CD14-positive monocyte (primary cell): ENCODE measurements at regions not wholly inside any gene's neighbourhood (a gene's known extent, or its start where the extent isn't known, plus 50 kb on each side); places are given as distances from the start of the nearest gene placed in this dataset.
"Not testable (repeated sequence)": the region's sequence is repeated elsewhere in the genome, so short reads cannot be mapped to it uniquely, and the experiment has no call there.

Source experiments
- DNase-seq, 3 donors: peaks; one replicate each; pipeline ENCODE4 v3.0.0-alpha.2; 2011 to 2022
- H2AFZ ChIP-seq: 2 replicates; pipeline ENCODE4 v1.6.0; 2012; ENCODE audit warnings: mild to moderate bottlenecking, low read depth, low read length, inconsistent platforms; ENCODE audit not compliant: insufficient read depth, poor library complexity, severe bottlenecking
- H3K27ac ChIP-seq, 2 donors: 1 replicate in 1 of 2; 2 replicates in 1 of 2; pipeline ENCODE4 v1.5.1; 2012 to 2013; ENCODE audit warnings: low read length in 2 of 2, control low read depth in 1 of 2, inconsistent platforms in 1 of 2, low read depth in 1 of 2, mild to moderate bottlenecking in 1 of 2
- H3K27me3 ChIP-seq, 2 donors: one replicate each; pipeline versions ENCODE4 v1.6.0 to v1.6.1; 2011 to 2013; ENCODE audit warnings: low read length in 2 of 2; ENCODE audit not compliant: control insufficient read depth in 2 of 2, insufficient read depth in 2 of 2
- H3K36me3 ChIP-seq, 2 donors: replicated peaks in 1 of 2; 1 replicate in 1 of 2; 2 replicates in 1 of 2; pipeline versions ENCODE4 v1.5.1 to v1.6.1; 2012 to 2013; ENCODE audit warnings: low read length in 2 of 2, control low read depth in 1 of 2, inconsistent platforms in 1 of 2, mild to moderate bottlenecking in 1 of 2; ENCODE audit not compliant: insufficient read depth in 2 of 2, control insufficient read depth in 1 of 2
- H3K4me1 ChIP-seq, 2 donors: 1 replicate in 1 of 2; 2 replicates in 1 of 2; pipeline versions ENCODE4 v1.5.1 to v1.6.1; 2012 to 2013; ENCODE audit warnings: low read length in 2 of 2, control low read depth in 1 of 2, inconsistent platforms in 1 of 2, mild to moderate bottlenecking in 1 of 2, moderate library complexity in 1 of 2; ENCODE audit not compliant: insufficient read depth in 2 of 2, control insufficient read depth in 1 of 2
- H3K4me2 ChIP-seq: replicated peaks from 2 replicates; pipeline ENCODE3; 2012; ENCODE audit warnings: low read length, moderate library complexity, mild to moderate bottlenecking; ENCODE audit not compliant: poor library complexity, severe bottlenecking; ENCODE audit errors: extremely low read depth
- H3K4me3 ChIP-seq, 3 experiments: fragments of 200-600 bp in 1 of 3; sonication (generic) in 1 of 3; replicated peaks in 1 of 3; 1 replicate in 2 of 3; 2 replicates in 1 of 3; pipeline ENCODE4 v1.5.1; 2011 to 2013; ENCODE audit warnings: low read length in 3 of 3, mild to moderate bottlenecking in 3 of 3, control low read depth in 2 of 3, low read depth in 2 of 3, inconsistent platforms in 1 of 3, moderate library complexity in 1 of 3
- H3K79me2 ChIP-seq: 2 replicates; pipeline ENCODE4 v1.6.0; 2012; ENCODE audit warnings: mild to moderate bottlenecking, control low read depth, inconsistent platforms, low read length, moderate library complexity; ENCODE audit not compliant: insufficient read depth
- H3K9ac ChIP-seq: 2 replicates; pipeline ENCODE4 v1.6.0; 2017; ENCODE audit warnings: low read length, mild to moderate bottlenecking; ENCODE audit not compliant: insufficient read depth, poor library complexity, severe bottlenecking
- H3K9me3 ChIP-seq, 2 donors: replicated peaks in 1 of 2; 1 replicate in 1 of 2; 2 replicates in 1 of 2; pipeline versions ENCODE4 v1.5.1 to v1.6.1; 2012 to 2013; ENCODE audit warnings: low read length in 2 of 2, control low read depth in 1 of 2; ENCODE audit not compliant: control insufficient read depth in 1 of 2, insufficient read depth in 1 of 2
- H4K20me1 ChIP-seq: 2 replicates; pipeline ENCODE4 v1.6.0; 2012; ENCODE audit warnings: mild to moderate bottlenecking, low read length, control low read depth, moderate library complexity; ENCODE audit not compliant: insufficient read depth
- H3K27ac Mint-ChIP-seq, 7 donors: one replicate each; pipeline ENCODE4 v1.8.0; 2020; ENCODE audit warnings: mild to moderate bottlenecking in 7 of 7, mixed read lengths in 7 of 7, moderate library complexity in 6 of 7, inconsistent platforms in 2 of 7
- H3K27me3 Mint-ChIP-seq, 3 donors: one replicate each; pipeline ENCODE4 v1.8.0; 2021 to 2022; ENCODE audit warnings: low read depth in 3 of 3, mild to moderate bottlenecking in 3 of 3, mixed read lengths in 3 of 3, moderate library complexity in 3 of 3, inconsistent platforms in 1 of 3
- H3K36me3 Mint-ChIP-seq, 2 donors: one replicate each; pipeline ENCODE4 v1.8.0; 2020; ENCODE audit warnings: mixed read lengths in 2 of 2, inconsistent platforms in 1 of 2, mild to moderate bottlenecking in 1 of 2
- H3K4me1 Mint-ChIP-seq: one replicate; pipeline ENCODE4 v1.8.0; 2020; ENCODE audit warnings: mild to moderate bottlenecking, mixed read lengths
- H3K4me3 Mint-ChIP-seq, 2 donors: one replicate each; pipeline ENCODE4 v1.8.0; 2020; ENCODE audit warnings: mild to moderate bottlenecking in 2 of 2, mixed read lengths in 2 of 2, moderate library complexity in 1 of 2
- H3K9me3 Mint-ChIP-seq, 7 donors: one replicate each; pipeline ENCODE4 v1.8.0; 2020 to 2022; ENCODE audit warnings: mixed read lengths in 7 of 7, mild to moderate bottlenecking in 6 of 7, moderate library complexity in 6 of 7, inconsistent platforms in 2 of 7
- WGBS: methylation state at CpG from one replicate; pipeline ENCODE4 v1.1.5; 2013; ENCODE audit warnings: missing lambda C conversion rate; ENCODE audit not compliant: insufficient coverage; 5-methylcytosine and 5-hydroxymethylcytosine counted together
- intact Hi-C, 2 donors: fragments of 100-400 bp; cut with micrococcal nuclease; formaldehyde crosslinking; loops; one replicate each; pipeline versions ENCODE4 v1.15.0 to v1.15.1; 2023
- TF ChIP-seq, protein P1 (sequence below): fragments of 200-600 bp; IDR thresholded peaks from one replicate; pipeline ENCODE4 v1.8.0; 2022; ENCODE audit warnings: antibody characterized with exemption, mild to moderate bottlenecking

DNA sequence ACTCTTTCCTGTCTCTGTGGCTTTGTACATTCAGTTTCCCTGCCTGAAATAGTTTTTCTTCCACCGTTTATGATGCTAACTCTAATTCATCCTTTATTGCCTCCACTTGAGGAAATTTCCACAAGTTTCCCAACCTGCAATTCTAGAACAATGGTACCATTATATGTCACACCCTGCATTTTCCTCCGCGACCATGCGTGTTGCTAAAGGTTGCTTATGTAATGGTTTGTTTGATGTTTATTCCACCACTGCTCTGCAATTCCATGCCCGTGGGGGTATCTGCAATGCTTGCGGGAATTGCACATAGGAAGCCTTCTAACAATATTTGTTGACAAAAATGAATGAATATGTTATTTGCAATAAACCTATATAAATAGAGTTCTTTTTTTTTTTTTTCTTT is 69.5 kb upstream of the ST8SIA6 start:
- H3K9ac ChIP-seq, result no peak overlapping the region
- peaks cover 30% of the 10 kb centered on the region for H3K4me1 Mint-ChIP-seq
- H3K9me3 ChIP-seq, result peaks cover 5 to 10% of the 10 kb centered on the region in 2 donors
- H3K4me3 Mint-ChIP-seq, result no peak overlapping the region
- H3K4me3 ChIP-seq, result no peak overlapping the region
- H3K27me3 Mint-ChIP-seq, result peaks cover 0 to 2% (median 0%) of the 10 kb centered on the region in 3 donors
- no peaks in the 10 kb centered on the region for H3K79me2 ChIP-seq
- no peaks in the 10 kb centered on the region for H3K36me3 ChIP-seq
- peaks cover 30 to 33% of the 10 kb centered on the region in 2 donors for H3K4me1 ChIP-seq
- peaks cover 0 to 8% of the 10 kb centered on the region in 2 donors for H3K36me3 Mint-ChIP-seq
- peaks cover 2 to 16% (median 9%) of the 10 kb centered on the region in 7 donors for H3K9me3 Mint-ChIP-seq
- H3K27ac Mint-ChIP-seq, result no peak overlapping the region
- H4K20me1 ChIP-seq, result no peaks in the 10 kb centered on the region
- no peak overlapping the region for H3K4me2 ChIP-seq
- intact Hi-C loops, result no loop called here
- no peak overlapping the region for H2AFZ ChIP-seq
- H3K27ac ChIP-seq, result no peak overlapping the region
- no peaks in the 10 kb centered on the region for H3K27me3 ChIP-seq
- TF ChIP-seq, protein P1, sequence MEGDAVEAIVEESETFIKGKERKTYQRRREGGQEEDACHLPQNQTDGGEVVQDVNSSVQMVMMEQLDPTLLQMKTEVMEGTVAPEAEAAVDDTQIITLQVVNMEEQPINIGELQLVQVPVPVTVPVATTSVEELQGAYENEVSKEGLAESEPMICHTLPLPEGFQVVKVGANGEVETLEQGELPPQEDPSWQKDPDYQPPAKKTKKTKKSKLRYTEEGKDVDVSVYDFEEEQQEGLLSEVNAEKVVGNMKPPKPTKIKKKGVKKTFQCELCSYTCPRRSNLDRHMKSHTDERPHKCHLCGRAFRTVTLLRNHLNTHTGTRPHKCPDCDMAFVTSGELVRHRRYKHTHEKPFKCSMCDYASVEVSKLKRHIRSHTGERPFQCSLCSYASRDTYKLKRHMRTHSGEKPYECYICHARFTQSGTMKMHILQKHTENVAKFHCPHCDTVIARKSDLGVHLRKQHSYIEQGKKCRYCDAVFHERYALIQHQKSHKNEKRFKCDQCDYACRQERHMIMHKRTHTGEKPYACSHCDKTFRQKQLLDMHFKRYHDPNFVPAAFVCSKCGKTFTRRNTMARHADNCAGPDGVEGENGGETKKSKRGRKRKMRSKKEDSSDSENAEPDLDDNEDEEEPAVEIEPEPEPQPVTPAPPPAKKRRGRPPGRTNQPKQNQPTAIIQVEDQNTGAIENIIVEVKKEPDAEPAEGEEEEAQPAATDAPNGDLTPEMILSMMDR, result no peak
- DNase-seq, result no peak
- 100% methylated on average over 1 of the region's 6 CpGs for WGBS

DNA sequence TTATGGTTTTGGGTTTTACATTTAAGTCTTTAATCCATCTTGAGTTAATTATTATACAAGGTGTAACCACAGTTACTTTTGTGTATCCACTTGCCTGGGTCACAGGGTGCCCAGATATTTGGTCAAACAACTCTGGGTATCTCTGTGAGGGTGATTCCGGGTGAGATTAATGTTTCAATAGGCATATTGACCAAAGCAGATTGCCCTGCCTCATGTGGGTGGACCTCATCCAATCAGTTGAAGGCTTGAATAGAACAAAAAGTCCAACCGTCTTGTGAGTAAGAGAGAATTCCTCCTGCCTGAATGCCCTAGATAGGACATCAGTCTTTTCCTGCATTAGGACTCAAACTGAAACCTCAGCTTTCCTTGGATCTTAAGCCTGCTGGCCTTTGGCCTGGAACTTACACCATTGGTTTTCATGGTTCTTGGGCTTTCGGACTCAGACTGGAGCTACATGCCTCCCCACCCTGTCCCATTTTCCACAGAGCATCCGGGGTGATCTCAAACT is 68.9 kb upstream of the ST8SIA6 start:
- no peaks in the 10 kb centered on the region for H3K36me3 ChIP-seq
- DNase-seq, result no peak
- no peak overlapping the region for H3K9ac ChIP-seq
- H3K4me3 Mint-ChIP-seq, result no peak overlapping the region
- H3K79me2 ChIP-seq, result no peaks in the 10 kb centered on the region
- no peak overlapping the region for H3K4me3 ChIP-seq
- H3K4me2 ChIP-seq, result no peak overlapping the region
- no peaks in the 10 kb centered on the region for H4K20me1 ChIP-seq
- TF ChIP-seq, protein P1, result no peak
- peaks cover 2 to 16% (median 9%) of the 10 kb centered on the region in 7 donors for H3K9me3 Mint-ChIP-seq
- H3K27ac Mint-ChIP-seq, result no peak overlapping the region
- H3K9me3 ChIP-seq, result peaks cover 5 to 10% of the 10 kb centered on the region in 2 donors
- WGBS, result 100% methylated on average over 3 of the region's 4 CpGs
- H3K27me3 Mint-ChIP-seq, result peaks cover 0 to 2% (median 0%) of the 10 kb centered on the region in 3 donors
- peaks cover 27 to 28% of the 10 kb centered on the region in 2 donors for H3K4me1 ChIP-seq
- H3K4me1 Mint-ChIP-seq, result peaks cover 23% of the 10 kb centered on the region
- H2AFZ ChIP-seq, result no peak overlapping the region
- H3K36me3 Mint-ChIP-seq, result peaks cover 0 to 8% of the 10 kb centered on the region in 2 donors
- intact Hi-C loops, result no loop called here
- H3K27me3 ChIP-seq, result no peaks in the 10 kb centered on the region
- no peak overlapping the region for H3K27ac ChIP-seq

GRCh38 chr10:17522269-17522668 is 67.9 kb upstream of the ST8SIA6 start:
- H3K27ac ChIP-seq, intact Hi-C loops, H3K9me3 ChIP-seq, DNase-seq, H3K36me3 ChIP-seq, H3K27me3 ChIP-seq, H4K20me1 ChIP-seq, H3K4me2 ChIP-seq, H3K4me3 ChIP-seq, H3K9ac ChIP-seq, H3K36me3 Mint-ChIP-seq, H3K4me3 Mint-ChIP-seq, H2AFZ ChIP-seq, H3K27me3 Mint-ChIP-seq, H3K27ac Mint-ChIP-seq, H3K79me2 ChIP-seq: not testable (repeated sequence)
- Mint-ChIP-seq H3K9me3 (peaks cover 2 to 16% (median 9%) of the 10 kb centered on the region in 7 donors), H3K4me1 (peaks cover 16% of the 10 kb centered on the region)
- peaks cover 18 to 20% of the 10 kb centered on the region in 2 donors for H3K4me1 ChIP-seq
- WGBS, result no CpG with 5 or more reads among the region's 2 CpGs
